Small intestine (tissue), 7 donors: ENCODE measurements at regions not wholly inside any gene's neighbourhood (a gene's known extent, or its start where the extent isn't known, plus 50 kb on each side); places are given as distances from the start of the nearest gene placed in this dataset.
"Not testable (repeated sequence)": the region's sequence is repeated elsewhere in the genome, so short reads cannot be mapped to it uniquely, and the experiment has no call there.

Experiments used
- DNase-seq, 2 donors: peaks; one replicate each; pipeline versions ENCODE4 v3.0.0 to v3.0.0-alpha.2; 2013
- FAIRE-seq: peaks from 2 replicates; lab custom pipeline; 2012; peaks lifted over from hg19 to GRCh38; lab: Jason Lieb, UNC
- H3K27ac ChIP-seq, 3 donors: one replicate each; pipeline ENCODE4 v1.5.1; 2013; ENCODE audit warnings: low read length in 2 of 3, mild to moderate bottlenecking in 2 of 3, control low read depth in 1 of 3, inconsistent platforms in 1 of 3, low read depth in 1 of 3, moderate library complexity in 1 of 3
- H3K27me3 ChIP-seq, 3 donors: one replicate each; pipeline ENCODE4 v1.6.1; 2013; ENCODE audit warnings: low read length in 3 of 3, inconsistent platforms in 1 of 3; ENCODE audit not compliant: control insufficient read depth in 3 of 3, insufficient read depth in 3 of 3
- H3K36me3 ChIP-seq, 3 donors: one replicate each; pipeline ENCODE4 v1.6.1; 2013; ENCODE audit warnings: low read length in 3 of 3, inconsistent platforms in 1 of 3, low read depth in 1 of 3, mild to moderate bottlenecking in 1 of 3, moderate library complexity in 1 of 3; ENCODE audit not compliant: control insufficient read depth in 3 of 3, insufficient read depth in 2 of 3
- H3K4me1 ChIP-seq, 3 donors: one replicate each; pipeline ENCODE4 v1.6.1; 2013; ENCODE audit warnings: low read length in 2 of 3, inconsistent platforms in 1 of 3, low read depth in 1 of 3, mild to moderate bottlenecking in 1 of 3, moderate library complexity in 1 of 3; ENCODE audit not compliant: control insufficient read depth in 3 of 3, insufficient read depth in 2 of 3
- H3K4me3 ChIP-seq, 3 donors: one replicate each; pipeline ENCODE4 v1.5.1; 2013; ENCODE audit warnings: low read length in 3 of 3, control low read depth in 1 of 3, inconsistent platforms in 1 of 3, low read depth in 1 of 3, mild to moderate bottlenecking in 1 of 3, moderate library complexity in 1 of 3
- H3K9me3 ChIP-seq, 2 donors: one replicate each; pipeline ENCODE4 v1.6.1; 2013; ENCODE audit warnings: low read depth in 1 of 2, low read length in 1 of 2; ENCODE audit not compliant: control insufficient read depth in 2 of 2, insufficient read depth in 1 of 2
- WGBS, 3 donors: extraction: QIAGEN DNeasy Blood & Tissue Kit; methylation state at CpG; one replicate each; pipeline ENCODE4 v1.1.7; 2013; 5-methylcytosine and 5-hydroxymethylcytosine counted together
- donor health status: healthy with polysubstance abuse.
- donor health status: control.
- donor health status: control.
- donor health status: Bipolar disorder and iron deficiency.
- donor health status: healthy.

GRCh38 chr21:36217743-36218142, 61.1 kb downstream of the DOP1B start:
- Histone ChIP-seq H3K27me3 (no peaks in the 10 kb centered on the region), H3K36me3 (peaks cover 12 to 54% (median 20%) of the 10 kb centered on the region in 3 donors), H3K9me3 (no peaks in the 10 kb centered on the region), H3K27ac (no peak overlapping the region), H3K4me1 (no peaks in the 10 kb centered on the region), H3K4me3 (no peak overlapping the region)
- FAIRE-seq (no peak), DNase-seq (no peak)
- WGBS, 3 donors = 80 to 90% (median 89%) methylated on average over 4 of the region's 4 CpGs

- H3K36me3 ChIP-seq = peaks cover 13 to 48% (median 24%) of the 10 kb centered on the region in 3 donors
- FAIRE-seq = no peak
Measured at GRCh38 chr21:36218691-36219090, 62.1 kb downstream of the DOP1B start.

DNA sequence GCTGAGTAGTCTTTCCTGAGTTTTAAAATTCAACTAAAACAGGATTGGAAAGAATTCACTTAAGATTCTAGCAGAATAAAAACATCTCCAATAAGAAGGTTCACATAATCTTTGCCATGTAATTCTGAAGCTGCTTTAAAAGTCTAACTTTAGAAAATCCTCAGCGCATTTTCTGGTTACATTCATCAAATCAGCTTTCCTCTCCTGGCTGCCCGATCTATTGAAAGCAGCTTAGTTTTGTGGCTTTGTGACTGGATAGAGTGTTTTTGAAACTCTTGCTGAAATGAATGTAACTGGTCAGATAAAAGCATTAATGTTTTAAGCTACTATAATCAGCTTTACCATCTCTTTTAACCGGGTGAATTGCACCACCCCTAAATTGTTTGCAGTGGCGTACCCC, 66.8 kb downstream of the DOP1B start:
- Histone ChIP-seq H3K4me3 (no peak overlapping the region), H3K36me3 (peaks cover 12 to 47% (median 15%) of the 10 kb centered on the region in 3 donors), H3K27ac (no peak overlapping the region), H3K4me1 (no peaks in the 10 kb centered on the region), H3K9me3 (no peaks in the 10 kb centered on the region), H3K27me3 (no peaks in the 10 kb centered on the region)
- WGBS, 3 donors = 91 to 99% (median 93%) methylated on average over 4 of the region's 4 CpGs
- FAIRE-seq (no peak), DNase-seq (no peak)

More at GRCh38 chr21:36218691-36219090, 62.1 kb downstream of the DOP1B start:
- H3K27ac ChIP-seq = no peak overlapping the region
- WGBS, 3 donors = 85 to 94% (median 89%) methylated on average over 6 of the region's 6 CpGs
- H3K27me3 ChIP-seq = no peaks in the 10 kb centered on the region
- no peaks in the 10 kb centered on the region for H3K9me3 ChIP-seq
- no peak for DNase-seq
- H3K4me1 ChIP-seq = no peaks in the 10 kb centered on the region
- H3K4me3 ChIP-seq = no peak overlapping the region

- 85 to 88% (median 86%) methylated on average over 4 of the region's 4 CpGs for WGBS, 3 donors
- FAIRE-seq = no peak
- no peak overlapping the region for H3K27ac ChIP-seq
Measured at GRCh38 chr21:36229181-36229580, 72.6 kb downstream of the DOP1B start.

GRCh38 chr21:36231444-36231843, 74.8 kb downstream of the DOP1B start:
- FAIRE-seq, H3K27me3 ChIP-seq, H3K4me3 ChIP-seq, DNase-seq, H3K4me1 ChIP-seq, H3K9me3 ChIP-seq, H3K27ac ChIP-seq: not testable (repeated sequence)
- peaks cover 5 to 39% (median 13%) of the 10 kb centered on the region in 3 donors for H3K36me3 ChIP-seq
- WGBS, 3 donors = 88 to 95% (median 94%) methylated on average over 3 of the region's 3 CpGs

More at GRCh38 chr21:36229181-36229580, 72.6 kb downstream of the DOP1B start:
- H3K9me3 ChIP-seq = no peaks in the 10 kb centered on the region
- H3K4me3 ChIP-seq = no peak overlapping the region
- DNase-seq = no peak
- no peaks in the 10 kb centered on the region for H3K4me1 ChIP-seq
- H3K36me3 ChIP-seq = peaks cover 5 to 49% (median 13%) of the 10 kb centered on the region in 3 donors
- no peaks in the 10 kb centered on the region for H3K27me3 ChIP-seq

GRCh38 chr21:36232641-36233040, 76.0 kb downstream of the DOP1B start:
- Histone ChIP-seq H3K27ac (no peak overlapping the region), H3K4me3 (no peak overlapping the region), H3K36me3 (peaks cover 5 to 40% (median 13%) of the 10 kb centered on the region in 3 donors), H3K4me1 (no peaks in the 10 kb centered on the region), H3K27me3 (no peaks in the 10 kb centered on the region), H3K9me3 (no peaks in the 10 kb centered on the region)
- FAIRE-seq (no peak), DNase-seq (no peak)
- WGBS, 3 donors = 83 to 91% (median 84%) methylated on average over 9 of the region's 9 CpGs

DNA sequence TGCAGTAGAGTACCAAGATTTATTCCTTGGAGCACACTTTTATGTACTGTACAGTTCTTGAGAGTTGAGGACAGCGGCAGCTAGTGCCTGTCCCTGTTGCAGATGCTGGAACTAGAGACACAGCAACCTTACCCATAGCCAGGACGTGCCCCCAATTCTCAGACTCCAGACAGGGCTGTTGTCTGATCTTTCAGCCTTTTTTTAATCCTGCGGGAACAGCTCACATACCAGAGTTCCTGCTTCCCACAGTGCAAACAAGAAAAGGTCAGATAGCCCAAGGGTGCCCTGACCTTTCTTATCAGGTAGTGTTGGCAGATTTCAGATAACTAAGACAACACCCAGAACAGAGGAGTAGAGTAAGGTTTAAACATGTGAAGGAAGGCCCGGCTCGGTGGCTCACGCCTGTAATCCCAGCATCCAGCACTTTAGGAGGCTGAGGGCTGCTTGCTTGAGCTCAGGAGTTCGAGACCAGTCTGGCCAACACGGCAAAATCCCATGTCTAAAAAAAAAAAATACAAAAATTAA, 78.5 kb downstream of the DOP1B start:
- DNase-seq (peak in 1 of 2 donors; percentile 42), FAIRE-seq (no peak)
- Histone ChIP-seq H3K27me3 (no peaks in the 10 kb centered on the region), H3K9me3 (no peaks in the 10 kb centered on the region), H3K4me1 (no peaks in the 10 kb centered on the region), H3K4me3 (no peak overlapping the region), H3K27ac (no peak overlapping the region), H3K36me3 (peaks cover 2 to 50% (median 12%) of the 10 kb centered on the region in 3 donors)
- 75 to 80% (median 79%) methylated on average over 8 of the region's 8 CpGs for WGBS, 3 donors

- peaks cover 2 to 42% (median 12%) of the 10 kb centered on the region in 3 donors for H3K36me3 ChIP-seq
- H3K4me3 ChIP-seq = no peak overlapping the region
- 84 to 92% (median 88%) methylated on average over 8 of the region's 8 CpGs for WGBS, 3 donors
- H3K4me1 ChIP-seq = no peaks in the 10 kb centered on the region
- H3K27ac ChIP-seq = no peak overlapping the region
- DNase-seq (no peak), FAIRE-seq (no peak)
- H3K9me3 ChIP-seq = no peaks in the 10 kb centered on the region
- H3K27me3 ChIP-seq = no peaks in the 10 kb centered on the region
Measured at GRCh38 chr21:36236052-36236730, 79.6 kb downstream of the DOP1B start.
